Astrocyte (in vitro differentiated cells and primary cell): ENCODE measurements at regions not wholly inside any gene's neighbourhood (a gene's known extent, or its start where the extent isn't known, plus 50 kb on each side); places are given as distances from the start of the nearest gene placed in this dataset.

Experiments
- DNase-seq: peaks from one replicate; pipeline ENCODE4 v3.0.0-alpha.2; 2010; ENCODE audit warnings: low read depth
- FAIRE-seq: peaks from 2 replicates; lab custom pipeline; 2011; peaks lifted over from hg19 to GRCh38; lab: Jason Lieb, UNC
- H2AFZ ChIP-seq: 2 replicates; pipeline ENCODE4 v1.6.0; 2012; ENCODE audit warnings: low read depth, low read length, inconsistent platforms
- H3K27ac ChIP-seq: 2 replicates; pipeline ENCODE4 v1.5.1; 2011; ENCODE audit warnings: low read depth, low read length, inconsistent platforms
- H3K27me3 ChIP-seq: 2 replicates; pipeline ENCODE4 v1.6.0; 2011; ENCODE audit warnings: low read length, inconsistent platforms; ENCODE audit not compliant: insufficient read depth
- H3K36me3 ChIP-seq: 2 replicates; pipeline ENCODE4 v1.5.1; 2011; ENCODE audit warnings: low read length, inconsistent platforms; ENCODE audit not compliant: insufficient read depth
- H3K4me1 ChIP-seq: 2 replicates; pipeline ENCODE4 v1.5.1; 2011; ENCODE audit warnings: low read length, inconsistent platforms; ENCODE audit not compliant: insufficient read depth
- H3K4me2 ChIP-seq: 2 replicates; pipeline ENCODE4 v1.6.0; 2012; ENCODE audit warnings: low read length, inconsistent platforms
- H3K4me3 ChIP-seq: 2 replicates; pipeline ENCODE4 v1.5.1; 2011; ENCODE audit warnings: low read depth, mild to moderate bottlenecking, low read length, inconsistent platforms; ENCODE audit not compliant: insufficient read depth
- H3K79me2 ChIP-seq: 2 replicates; pipeline ENCODE4 v1.6.0; 2012; ENCODE audit warnings: mild to moderate bottlenecking, low read length, inconsistent platforms; ENCODE audit not compliant: insufficient read depth
- H3K9ac ChIP-seq: 2 replicates; pipeline ENCODE4 v1.6.0; 2012; ENCODE audit warnings: mild to moderate bottlenecking, low read length, inconsistent platforms
- H3K9me3 ChIP-seq: 2 replicates; pipeline ENCODE4 v1.5.1; 2012; ENCODE audit warnings: low read depth, mild to moderate bottlenecking, low read length, inconsistent platforms; ENCODE audit not compliant: insufficient read depth
- H4K20me1 ChIP-seq: 2 replicates; pipeline ENCODE4 v1.6.0; 2012; ENCODE audit warnings: low read length, inconsistent platforms; ENCODE audit not compliant: insufficient read depth
- H3K27ac Mint-ChIP-seq: one replicate; pipeline ENCODE4 v1.8.0; 2021; ENCODE audit warnings: mild to moderate bottlenecking, mixed read lengths; ENCODE audit not compliant: unreplicated experiment
- H3K27me3 Mint-ChIP-seq: one replicate; pipeline ENCODE4 v1.8.0; 2021; ENCODE audit warnings: low read depth, mixed read lengths; ENCODE audit not compliant: unreplicated experiment
- H3K36me3 Mint-ChIP-seq: one replicate; pipeline ENCODE4 v1.8.0; 2021; ENCODE audit warnings: low read depth, mixed read lengths; ENCODE audit not compliant: unreplicated experiment
- H3K4me1 Mint-ChIP-seq: one replicate; pipeline ENCODE4 v1.8.0; 2021; ENCODE audit warnings: low read depth, mixed read lengths; ENCODE audit not compliant: unreplicated experiment
- H3K4me3 Mint-ChIP-seq: one replicate; pipeline ENCODE4 v1.8.0; 2021; ENCODE audit warnings: mild to moderate bottlenecking, moderate library complexity, mixed read lengths; ENCODE audit not compliant: unreplicated experiment
- H3K9me3 Mint-ChIP-seq: one replicate; pipeline ENCODE4 v1.8.0; 2021; ENCODE audit warnings: mild to moderate bottlenecking, mixed read lengths; ENCODE audit not compliant: unreplicated experiment
- CTCF ChIP-seq: IDR thresholded peaks from 2 replicates; pipeline ENCODE4 v1.5.1; 2011; ENCODE audit warnings: low read depth, mild to moderate bottlenecking, inconsistent platforms, low read length, moderate library complexity; ENCODE audit not compliant: insufficient read depth
- EZH2 ChIP-seq: IDR thresholded peaks from 2 replicates; pipeline ENCODE4 v1.6.1; 2012; ENCODE audit warnings: mild to moderate bottlenecking, low read length, inconsistent platforms; ENCODE audit not compliant: insufficient read depth

DNA sequence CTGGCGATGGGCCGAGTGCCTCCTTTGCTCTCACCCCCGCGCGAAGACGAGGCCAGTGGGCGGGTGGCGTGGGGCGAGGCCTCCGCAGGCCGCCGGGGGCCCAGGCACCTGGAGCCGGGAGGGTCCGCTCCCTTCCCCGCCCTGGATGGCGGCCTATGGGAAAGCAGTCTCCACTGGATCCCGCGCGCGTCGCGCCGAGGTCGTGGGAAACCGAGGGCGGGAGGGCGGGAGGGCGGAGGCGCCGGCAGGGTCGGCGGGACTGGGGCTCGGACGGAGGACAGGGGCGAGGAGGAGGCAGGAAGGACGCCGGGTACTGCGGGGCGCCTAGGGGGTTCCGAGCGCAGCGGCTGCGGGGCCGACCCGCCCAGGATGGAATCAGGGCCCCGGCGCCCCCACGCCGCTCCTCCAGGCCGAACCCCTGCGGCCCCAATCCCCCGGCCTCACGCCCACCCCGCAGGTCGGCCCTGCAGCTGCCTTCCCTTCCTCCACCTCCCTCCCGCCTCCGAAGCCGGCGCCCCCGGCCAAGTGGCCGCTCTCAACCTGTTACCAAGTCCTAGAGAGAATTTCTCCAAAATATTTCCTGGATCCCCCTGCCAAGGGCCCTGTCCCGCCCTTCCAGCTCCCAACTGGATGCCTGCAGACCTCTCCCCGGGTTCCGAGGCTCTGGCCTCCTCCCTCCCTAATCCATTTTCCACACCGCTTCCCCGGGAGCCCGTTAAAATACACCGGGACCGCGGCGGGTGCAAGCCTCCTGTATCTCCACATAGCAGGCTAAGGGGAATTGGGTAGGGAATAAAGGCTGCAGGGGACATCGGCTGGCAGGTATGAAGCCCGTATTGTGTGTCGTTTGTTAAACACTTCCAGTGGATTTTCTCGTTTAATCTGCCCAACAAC, 146.3 kb downstream of the ERCC6L2 start:
- H3K9ac ChIP-seq: peak overlapping the region; percentile 48
- Mint-ChIP-seq H3K27me3 (peaks cover 55% of the 10 kb centered on the region), H3K4me3 (peak overlapping the region; percentile 66), H3K4me1 (peaks cover 6% of the 10 kb centered on the region), H3K27ac (no peak overlapping the region), H3K9me3 (peaks cover 17% of the 10 kb centered on the region), H3K36me3 (peaks cover 5% of the 10 kb centered on the region)
- no peaks in the 10 kb centered on the region for H4K20me1 ChIP-seq
- H3K4me1 ChIP-seq: no peaks in the 10 kb centered on the region
- peak overlapping the region; percentile 89 for H3K4me2 ChIP-seq
- no peaks in the 10 kb centered on the region for H3K79me2 ChIP-seq
- H3K9me3 ChIP-seq: peaks cover 3% of the 10 kb centered on the region
- TF ChIP-seq CTCF: no peak
- H3K27ac ChIP-seq: no peak overlapping the region
- H3K36me3 ChIP-seq: no peaks in the 10 kb centered on the region
- DNase-seq (no peak), FAIRE-seq (no peak)
- peak overlapping the region; percentile 60 for H2AFZ ChIP-seq
- peak overlapping the region; percentile 49 for H3K4me3 ChIP-seq
- peaks cover 55% of the 10 kb centered on the region for H3K27me3 ChIP-seq

- H3K4me2 ChIP-seq: peak overlapping the region; percentile 89
- Mint-ChIP-seq H3K9me3 (peaks cover 14% of the 10 kb centered on the region), H3K36me3 (peaks cover 5% of the 10 kb centered on the region), H3K4me3 (peak overlapping the region; percentile 40), H3K27ac (no peak overlapping the region), H3K27me3 (peaks cover 49% of the 10 kb centered on the region), H3K4me1 (peaks cover 11% of the 10 kb centered on the region)
- DNase-seq (no peak), FAIRE-seq (no peak)
- no peaks in the 10 kb centered on the region for H3K4me1 ChIP-seq
- H3K9ac ChIP-seq: peak overlapping the region; percentile 48
- peaks cover 3% of the 10 kb centered on the region for H3K9me3 ChIP-seq
- no peaks in the 10 kb centered on the region for H3K79me2 ChIP-seq
- no peaks in the 10 kb centered on the region for H4K20me1 ChIP-seq
- no peak overlapping the region for H3K27ac ChIP-seq
- H3K27me3 ChIP-seq: peaks cover 50% of the 10 kb centered on the region
- peak; percentile 99 for TF ChIP-seq EZH2
- no peak for TF ChIP-seq CTCF
- peak overlapping the region; percentile 60 for H2AFZ ChIP-seq
- H3K4me3 ChIP-seq: peak overlapping the region; percentile 49
- H3K36me3 ChIP-seq: no peaks in the 10 kb centered on the region
Observed at GRCh38 chr9:96020792-96021550, 145.5 kb downstream of the ERCC6L2 start.
